ENCODE measurements at regions not wholly inside any gene's neighbourhood (a gene's known extent, or its start where the extent isn't known, plus 50 kb on each side); places are given as distances from the start of the nearest gene placed in this dataset.
"Not testable (repeated sequence)": the region's sequence is repeated elsewhere in the genome, so short reads cannot be mapped to it uniquely, and the experiment has no call there.

GRCh38 chr18:33819692-33820343 is 241.8 kb downstream of the ASXL3 start:
- TF ChIP-seq CTCF (conservative IDR thresholded peaks at IDR 0.05 in 1 of 2, IDR thresholded peaks at IDR 0.05 in 1 of 2; ENCODE audit: extremely low read depth in 1 of 2, insufficient read depth in 1 of 2, low read depth in 1 of 2, low read length in 2 of 2); EZH2 (IDR thresholded peaks at IDR 0.05; ENCODE audit: borderline replicate concordance, low read length): not testable (repeated sequence)

All from mammary epithelial cell (primary cell).